Activated CD4-positive, alpha-beta memory T cell treated with anti-CD3 and anti-CD28 coated beads for 36 hours (primary cell): ENCODE measurements at regions not wholly inside any gene's neighbourhood (a gene's known extent, or its start where the extent isn't known, plus 50 kb on each side); places are given as distances from the start of the nearest gene placed in this dataset.

ENCODE experiments used
- CTCF ChIA-PET: fragments of 350-600 bp; sonication (Branson Sonifier 250); formaldehyde crosslinking; loops from one replicate; lab custom pipeline; 2021; ENCODE audit warnings: antibody characterized with exemption, inconsistent platforms; lab: Charles Lee
- POLR2A ChIA-PET: fragments of 350-600 bp; sonication (Branson Sonifier 250); formaldehyde crosslinking; loops from one replicate; lab custom pipeline; 2021; ENCODE audit warnings: antibody characterized with exemption; lab: Charles Lee
- DNase-seq: peaks from one replicate; pipeline ENCODE4 v3.0.0-alpha.2; 2020
- H3K27ac Mint-ChIP-seq: one replicate; pipeline ENCODE4 v1.8.0; 2021; ENCODE audit warnings: mixed read lengths
- H3K27me3 Mint-ChIP-seq: one replicate; pipeline ENCODE4 v1.8.0; 2021; ENCODE audit warnings: mixed read lengths
- H3K36me3 Mint-ChIP-seq: one replicate; pipeline ENCODE4 v1.8.0; 2021; ENCODE audit warnings: mixed read lengths
- H3K4me1 Mint-ChIP-seq: one replicate; pipeline ENCODE4 v1.8.0; 2021; ENCODE audit warnings: low read depth, mixed read lengths
- H3K4me3 Mint-ChIP-seq: one replicate; pipeline ENCODE4 v1.8.0; 2021; ENCODE audit warnings: mild to moderate bottlenecking, mixed read lengths
- H3K9me3 Mint-ChIP-seq: one replicate; pipeline ENCODE4 v1.8.0; 2021; ENCODE audit warnings: mixed read lengths
- intact Hi-C: fragments of 100-400 bp; cut with micrococcal nuclease; formaldehyde crosslinking; loops from one replicate; pipeline ENCODE4 v1.15.1; 2023

GRCh38 chr18:10053861-10054260 is 140.0 kb downstream of the VAPA start:
- no peak for DNase-seq
- Mint-ChIP-seq H3K4me1 (no peaks in the 10 kb centered on the region), H3K36me3 (no peaks in the 10 kb centered on the region), H3K27me3 (peaks cover 5% of the 10 kb centered on the region), H3K9me3 (no peaks in the 10 kb centered on the region), H3K27ac (no peak overlapping the region), H3K4me3 (no peak overlapping the region)
- POLR2A ChIA-PET = no interaction called here
- CTCF ChIA-PET = no interaction called here
- intact Hi-C loops = loop anchor here (5.0 kb wide), 1 partner anchor 217 kb away; no protein-coding TSS in a partner anchor

- no peaks in the 10 kb centered on the region for H3K4me1 Mint-ChIP-seq
Observed at GRCh38 chr18:10054366-10054765, 140.6 kb downstream of the VAPA start.

GRCh38 chr18:10055125-10055750 is 141.4 kb downstream of the VAPA start:
- POLR2A ChIA-PET = no interaction called here
- peaks cover 8% of the 10 kb centered on the region for H3K27me3 Mint-ChIP-seq
- DNase-seq = no peak
- no peaks in the 10 kb centered on the region for H3K36me3 Mint-ChIP-seq
- no peak overlapping the region for H3K27ac Mint-ChIP-seq
- CTCF ChIA-PET = interaction anchor here (0.6 kb wide), 1 partner anchor 259 kb away, joined by 3 read pairs; no protein-coding TSS in a partner anchor
- intact Hi-C loops = no loop called here
- no peaks in the 10 kb centered on the region for H3K4me1 Mint-ChIP-seq
- no peaks in the 10 kb centered on the region for H3K9me3 Mint-ChIP-seq
- H3K4me3 Mint-ChIP-seq = no peak overlapping the region

More at GRCh38 chr18:10054366-10054765, 140.6 kb downstream of the VAPA start:
- POLR2A ChIA-PET = no interaction called here
- Mint-ChIP-seq H3K27ac (no peak overlapping the region), H3K4me3 (no peak overlapping the region), H3K9me3 (no peaks in the 10 kb centered on the region), H3K36me3 (no peaks in the 10 kb centered on the region), H3K27me3 (peaks cover 5% of the 10 kb centered on the region)
- intact Hi-C loops = loop anchor here (5.0 kb wide), 1 partner anchor 217 kb away; no protein-coding TSS in a partner anchor
- CTCF ChIA-PET = no interaction called here
- no peak for DNase-seq

GRCh38 chr18:10056506-10056905 is 142.7 kb downstream of the VAPA start:
- Mint-ChIP-seq H3K4me3 (no peak overlapping the region), H3K27me3 (peaks cover 8% of the 10 kb centered on the region), H3K9me3 (no peaks in the 10 kb centered on the region), H3K36me3 (no peaks in the 10 kb centered on the region), H3K27ac (no peak overlapping the region), H3K4me1 (no peaks in the 10 kb centered on the region)
- POLR2A ChIA-PET = no interaction called here
- intact Hi-C loops = no loop called here
- CTCF ChIA-PET = no interaction called here
- no peak for DNase-seq

GRCh38 chr18:10057401-10057893 is 143.6 kb downstream of the VAPA start:
- POLR2A ChIA-PET = no interaction called here
- Mint-ChIP-seq H3K27ac (no peak overlapping the region), H3K4me3 (no peak overlapping the region), H3K4me1 (no peaks in the 10 kb centered on the region), H3K27me3 (peaks cover 8% of the 10 kb centered on the region), H3K36me3 (no peaks in the 10 kb centered on the region), H3K9me3 (no peaks in the 10 kb centered on the region)
- CTCF ChIA-PET = no interaction called here
- DNase-seq = no peak
- intact Hi-C loops = no loop called here

- ChIA-PET POLR2A (no interaction called here), CTCF (no interaction called here)
- H3K27ac Mint-ChIP-seq = no peak overlapping the region
- no peak for DNase-seq
- no peaks in the 10 kb centered on the region for H3K9me3 Mint-ChIP-seq
- intact Hi-C loops = no loop called here
- H3K27me3 Mint-ChIP-seq = peaks cover 8% of the 10 kb centered on the region
- H3K4me1 Mint-ChIP-seq = no peaks in the 10 kb centered on the region
- no peak overlapping the region for H3K4me3 Mint-ChIP-seq
- no peaks in the 10 kb centered on the region for H3K36me3 Mint-ChIP-seq
Observed at GRCh38 chr18:10057894-10058791, 144.3 kb downstream of the VAPA start.

GRCh38 chr18:10059610-10060468 is 146.0 kb downstream of the VAPA start:
- no peak for DNase-seq
- Mint-ChIP-seq H3K27me3 (peaks cover 6% of the 10 kb centered on the region), H3K4me1 (no peaks in the 10 kb centered on the region), H3K27ac (no peak overlapping the region), H3K36me3 (no peaks in the 10 kb centered on the region), H3K9me3 (no peaks in the 10 kb centered on the region), H3K4me3 (no peak overlapping the region)
- intact Hi-C loops = no loop called here
- ChIA-PET CTCF (no interaction called here), POLR2A (no interaction called here)

- Mint-ChIP-seq H3K4me3 (no peak overlapping the region), H3K36me3 (no peaks in the 10 kb centered on the region), H3K27me3 (peaks cover 6% of the 10 kb centered on the region), H3K9me3 (no peaks in the 10 kb centered on the region), H3K27ac (no peak overlapping the region), H3K4me1 (no peaks in the 10 kb centered on the region)
- CTCF ChIA-PET = no interaction called here
- no peak for DNase-seq
- POLR2A ChIA-PET = no interaction called here
- intact Hi-C loops = no loop called here
Observed at GRCh38 chr18:10060469-10060782, 146.6 kb downstream of the VAPA start.

- H3K9me3 Mint-ChIP-seq = no peaks in the 10 kb centered on the region
- DNase-seq = no peak
- ChIA-PET POLR2A (no interaction called here), CTCF (no interaction called here)
- peaks cover 8% of the 10 kb centered on the region for H3K27me3 Mint-ChIP-seq
- no peak overlapping the region for H3K4me3 Mint-ChIP-seq
- H3K36me3 Mint-ChIP-seq = no peaks in the 10 kb centered on the region
- no peak overlapping the region for H3K27ac Mint-ChIP-seq
- intact Hi-C loops = no loop called here
- no peaks in the 10 kb centered on the region for H3K4me1 Mint-ChIP-seq
Observed at GRCh38 chr18:10060841-10061240, 147.0 kb downstream of the VAPA start.

- Mint-ChIP-seq H3K36me3 (no peaks in the 10 kb centered on the region), H3K4me3 (no peak overlapping the region), H3K4me1 (no peaks in the 10 kb centered on the region), H3K27me3 (peaks cover 8% of the 10 kb centered on the region), H3K9me3 (no peaks in the 10 kb centered on the region), H3K27ac (no peak overlapping the region)
- no peak for DNase-seq
- intact Hi-C loops = no loop called here
- POLR2A ChIA-PET = no interaction called here
- CTCF ChIA-PET = no interaction called here
Observed at GRCh38 chr18:10061566-10062140, 147.8 kb downstream of the VAPA start.

GRCh38 chr18:10062302-10063300 is 148.8 kb downstream of the VAPA start:
- DNase-seq = no peak
- H3K9me3 Mint-ChIP-seq = no peaks in the 10 kb centered on the region
- no peak overlapping the region for H3K27ac Mint-ChIP-seq
- intact Hi-C loops = no loop called here
- no peak overlapping the region for H3K4me3 Mint-ChIP-seq
- CTCF ChIA-PET = no interaction called here
- H3K36me3 Mint-ChIP-seq = no peaks in the 10 kb centered on the region
- peaks cover 8% of the 10 kb centered on the region for H3K27me3 Mint-ChIP-seq
- POLR2A ChIA-PET = no interaction called here
- H3K4me1 Mint-ChIP-seq = no peaks in the 10 kb centered on the region
